A549 (cell line): ENCODE measurements at regions not wholly inside any gene's neighbourhood (a gene's known extent, or its start where the extent isn't known, plus 50 kb on each side); places are given as distances from the start of the nearest gene placed in this dataset.

Source experiments
- CEBPB ChIP-seq, 2 experiments: fragments of >200 bp in 1 of 2; sonication (Bioruptor Twin) in 1 of 2; formaldehyde crosslinking in 1 of 2; IDR thresholded peaks; 2 replicates each; pipeline ENCODE4 v1.6.1; 2012 to 2016
- CTCF ChIP-seq: fragments of >200 bp; sonication (Bioruptor Twin); formaldehyde crosslinking; IDR thresholded peaks from 3 replicates; pipeline ENCODE4 v1.5.1; 2016
- POLR2A ChIP-seq: IDR thresholded peaks from 2 replicates; pipeline ENCODE4 v1.6.1; 2012; ENCODE audit warnings: mild to moderate bottlenecking, low read length

GRCh38 chr1:164333387-164333786 is 225.6 kb upstream of the PBX1 start:
- TF ChIP-seq POLR2A (no peak), CTCF (no peak), CEBPB (IDR thresholded peaks at IDR 0.05) (no peak)
